ENCODE measurements at regions not wholly inside any gene's neighbourhood (a gene's known extent, or its start where the extent isn't known, plus 50 kb on each side); places are given as distances from the start of the nearest gene placed in this dataset.

GRCh38 chr5:162466011-162466410 lies 398.4 kb downstream of the GABRG2 start:
- Histone ChIP-seq H3K4me2 (ENCODE audit: low read depth, low read length, poor library complexity, severe bottlenecking) (no peak overlapping the region), H3K9me3 (ENCODE audit: insufficient read depth, low read length) (no peaks in the 10 kb centered on the region), H3F3A (ENCODE audit: insufficient read depth) (no peaks in the 10 kb centered on the region), H3K9ac (ENCODE audit: low read length) (no peak overlapping the region), H3K79me2 (ENCODE audit: insufficient read depth, low read length) (no peaks in the 10 kb centered on the region), H3K9me2 (replicated peaks; ENCODE audit: insufficient read depth, low read length) (no peaks in the 10 kb centered on the region; the same call in 1 of the 2 replicates), H3K27ac (ENCODE audit: low read depth, low read length) (no peak overlapping the region), H3K4me3 (ENCODE audit: insufficient read depth, low read length, poor library complexity, severe bottlenecking) (no peak overlapping the region), H3K36me3 (ENCODE audit: low read length) (no peaks in the 10 kb centered on the region), H2AFZ (ENCODE audit: low read depth, low read length, severe bottlenecking) (no peak overlapping the region), H3K27me3 (ENCODE audit: low read length) (no peaks in the 10 kb centered on the region), H4K20me1 (ENCODE audit: low read depth, low read length) (no peaks in the 10 kb centered on the region)
- TF ChIP-seq CTCF (IDR thresholded peaks at IDR 0.05; ENCODE audit: insufficient read depth, low read length, poor library complexity, severe bottlenecking) (no peak), EZH2phosphoT487 (conservative IDR thresholded peaks at IDR 0.05; ENCODE audit: low read length) (no peak)

- Histone ChIP-seq H3K9ac (ENCODE audit: low read length) (no peak overlapping the region), H3K9me3 (ENCODE audit: insufficient read depth, low read length) (no peaks in the 10 kb centered on the region), H3K27me3 (ENCODE audit: low read length) (no peaks in the 10 kb centered on the region), H3F3A (ENCODE audit: insufficient read depth) (no peaks in the 10 kb centered on the region), H3K4me2 (ENCODE audit: low read depth, low read length, poor library complexity, severe bottlenecking) (no peak overlapping the region), H2AFZ (ENCODE audit: low read depth, low read length, severe bottlenecking) (no peak overlapping the region), H4K20me1 (ENCODE audit: low read depth, low read length) (no peaks in the 10 kb centered on the region), H3K9me2 (replicated peaks; ENCODE audit: insufficient read depth, low read length) (no peaks in the 10 kb centered on the region; the same call in 1 of the 2 replicates), H3K27ac (ENCODE audit: low read depth, low read length) (no peak overlapping the region), H3K79me2 (ENCODE audit: insufficient read depth, low read length) (no peaks in the 10 kb centered on the region), H3K4me3 (ENCODE audit: insufficient read depth, low read length, poor library complexity, severe bottlenecking) (no peak overlapping the region), H3K36me3 (ENCODE audit: low read length) (no peaks in the 10 kb centered on the region)
- TF ChIP-seq CTCF (IDR thresholded peaks at IDR 0.05; ENCODE audit: insufficient read depth, low read length, poor library complexity, severe bottlenecking) (no peak), EZH2phosphoT487 (conservative IDR thresholded peaks at IDR 0.05; ENCODE audit: low read length) (no peak)
These were observed 405.6 kb downstream of the GABRG2 start for GRCh38 chr5:162473041-162473714.

GRCh38 chr5:162474239-162474638 lies 406.7 kb downstream of the GABRG2 start:
- no peaks in the 10 kb centered on the region for H3K36me3 ChIP-seq (ENCODE audit: low read length)
- no peaks in the 10 kb centered on the region for H3K27me3 ChIP-seq (ENCODE audit: low read length)
- H3K4me2 ChIP-seq (ENCODE audit: low read depth, low read length, poor library complexity, severe bottlenecking), result no peak overlapping the region
- no peak overlapping the region for H3K9ac ChIP-seq (ENCODE audit: low read length)
- H3F3A ChIP-seq (ENCODE audit: insufficient read depth), result no peaks in the 10 kb centered on the region
- no peak for TF ChIP-seq EZH2phosphoT487 (conservative IDR thresholded peaks at IDR 0.05; ENCODE audit: low read length)
- TF ChIP-seq CTCF (IDR thresholded peaks at IDR 0.05; ENCODE audit: insufficient read depth, low read length, poor library complexity, severe bottlenecking), result no peak
- H3K9me3 ChIP-seq (ENCODE audit: insufficient read depth, low read length), result no peaks in the 10 kb centered on the region
- no peaks in the 10 kb centered on the region for H4K20me1 ChIP-seq (ENCODE audit: low read depth, low read length)
- H3K79me2 ChIP-seq (ENCODE audit: insufficient read depth, low read length), result no peaks in the 10 kb centered on the region
- H2AFZ ChIP-seq (ENCODE audit: low read depth, low read length, severe bottlenecking), result no peak overlapping the region
- no peaks in the 10 kb centered on the region; the same call in 1 of the 2 replicates for H3K9me2 ChIP-seq (replicated peaks; ENCODE audit: insufficient read depth, low read length)
- no peak overlapping the region for H3K27ac ChIP-seq (ENCODE audit: low read depth, low read length)
- no peak overlapping the region for H3K4me3 ChIP-seq (ENCODE audit: insufficient read depth, low read length, poor library complexity, severe bottlenecking)

All from SU-DHL-6 (cell line).